NCI-H2227 (cell line): ENCODE measurements at regions not wholly inside any gene's neighbourhood (a gene's known extent, or its start where the extent isn't known, plus 50 kb on each side); places are given as distances from the start of the nearest gene placed in this dataset.

Experiments used
- DNase-seq: peaks from one replicate; lab custom pipeline; 2025; ENCODE audit not compliant: unreplicated experiment; lab: John Stamatoyannopoulos, UW

DNA sequence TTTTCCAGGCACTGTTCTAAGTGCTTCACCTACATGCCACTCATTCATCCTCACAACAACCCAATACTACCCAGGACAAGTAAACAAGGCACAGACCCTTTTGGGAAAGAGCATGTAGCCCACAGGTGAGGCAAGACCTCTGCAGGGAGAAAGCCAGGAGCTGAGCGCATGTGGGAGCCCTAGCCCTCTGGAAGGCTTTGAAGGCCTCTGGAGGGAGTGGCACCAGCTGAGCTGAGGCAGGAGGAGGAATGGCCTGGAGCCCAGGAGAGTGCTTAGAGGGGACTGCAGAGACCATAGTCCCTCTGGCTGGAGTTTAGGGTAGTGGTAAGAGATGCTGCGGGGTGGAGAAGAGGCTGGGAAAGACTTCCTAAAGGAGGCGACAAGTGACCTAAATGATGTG, 516.5 kb downstream of the FUT8 start:
- DNase-seq: no peak

DNA sequence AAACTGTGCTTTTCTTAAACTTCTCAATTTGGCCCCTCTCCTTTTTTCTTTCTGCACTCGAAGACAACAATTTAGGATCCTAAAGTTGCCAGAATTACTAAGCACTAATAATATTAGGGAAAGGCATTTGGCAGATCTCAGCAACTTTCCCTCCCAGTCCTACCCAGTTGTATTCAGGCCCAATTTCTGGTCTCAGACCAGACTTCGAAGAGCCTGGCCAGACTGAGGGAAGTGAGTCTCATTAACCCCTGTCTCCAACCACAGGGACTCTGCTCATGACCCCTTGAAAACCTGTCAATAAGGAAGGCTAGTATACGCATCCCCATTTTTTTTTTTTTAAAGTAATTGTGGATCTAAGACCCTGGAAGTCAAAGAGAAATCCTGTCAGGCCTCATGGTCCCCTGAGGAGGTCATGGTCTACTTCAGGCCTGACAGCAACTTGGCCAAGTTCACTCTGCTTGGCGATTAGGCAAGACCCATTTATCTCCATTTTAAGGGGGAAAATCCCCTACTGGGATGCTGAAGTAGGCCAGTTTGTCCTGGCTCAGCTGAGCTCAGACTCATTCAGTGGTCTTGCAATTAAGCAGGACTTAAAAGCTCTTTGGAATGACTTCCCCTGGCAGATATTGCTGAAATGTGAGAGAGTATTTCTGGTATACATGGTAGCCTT, 521.0 kb downstream of the FUT8 start:
- DNase-seq: no peak

DNA sequence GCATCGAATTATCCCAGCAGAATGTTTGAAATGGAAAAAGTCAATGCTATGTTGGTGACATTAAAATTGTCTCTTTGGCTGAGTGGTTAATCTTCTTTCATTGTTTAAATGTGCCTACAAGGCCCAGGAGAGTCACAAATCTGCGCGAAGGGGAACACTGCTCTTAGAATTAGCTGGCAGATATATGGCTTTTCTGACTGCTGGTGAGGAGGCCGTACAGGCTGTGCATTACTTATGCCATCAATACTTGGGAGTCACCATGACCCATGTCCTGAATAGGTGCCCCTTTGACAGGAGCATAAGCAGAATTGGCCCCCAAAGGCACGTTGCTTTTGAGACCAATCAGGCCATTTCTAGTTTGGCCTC, 521.5 kb downstream of the FUT8 start:
- DNase-seq: no peak

DNA sequence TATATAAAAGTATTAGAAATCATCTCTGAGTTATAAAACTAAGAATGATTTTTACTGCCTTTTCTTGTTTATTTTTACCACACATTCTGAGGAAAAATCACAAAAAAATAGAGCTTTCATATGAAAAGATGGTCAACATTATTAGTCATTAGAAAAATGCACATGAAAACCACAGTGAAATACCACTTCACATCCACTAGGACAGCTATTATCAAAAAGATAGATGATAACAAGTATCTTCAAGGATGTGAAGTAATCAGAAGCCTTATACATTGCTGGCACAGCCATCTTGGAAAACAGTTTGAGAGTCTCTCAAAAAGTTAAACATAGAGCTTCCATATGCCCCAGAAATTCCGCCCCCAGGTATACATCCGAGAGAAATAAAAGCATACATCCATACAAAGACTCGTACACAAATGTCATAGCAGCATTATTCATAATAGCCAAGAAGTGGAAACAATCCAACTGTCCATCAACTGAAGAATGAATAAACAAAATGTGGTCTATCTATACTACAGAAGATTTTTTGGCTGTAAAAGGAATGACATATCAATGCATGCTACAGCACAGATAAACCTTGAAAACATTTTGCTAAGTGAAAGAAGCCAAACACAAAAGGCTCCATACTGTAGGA, 523.9 kb downstream of the FUT8 start:
- DNase-seq: no peak

DNA sequence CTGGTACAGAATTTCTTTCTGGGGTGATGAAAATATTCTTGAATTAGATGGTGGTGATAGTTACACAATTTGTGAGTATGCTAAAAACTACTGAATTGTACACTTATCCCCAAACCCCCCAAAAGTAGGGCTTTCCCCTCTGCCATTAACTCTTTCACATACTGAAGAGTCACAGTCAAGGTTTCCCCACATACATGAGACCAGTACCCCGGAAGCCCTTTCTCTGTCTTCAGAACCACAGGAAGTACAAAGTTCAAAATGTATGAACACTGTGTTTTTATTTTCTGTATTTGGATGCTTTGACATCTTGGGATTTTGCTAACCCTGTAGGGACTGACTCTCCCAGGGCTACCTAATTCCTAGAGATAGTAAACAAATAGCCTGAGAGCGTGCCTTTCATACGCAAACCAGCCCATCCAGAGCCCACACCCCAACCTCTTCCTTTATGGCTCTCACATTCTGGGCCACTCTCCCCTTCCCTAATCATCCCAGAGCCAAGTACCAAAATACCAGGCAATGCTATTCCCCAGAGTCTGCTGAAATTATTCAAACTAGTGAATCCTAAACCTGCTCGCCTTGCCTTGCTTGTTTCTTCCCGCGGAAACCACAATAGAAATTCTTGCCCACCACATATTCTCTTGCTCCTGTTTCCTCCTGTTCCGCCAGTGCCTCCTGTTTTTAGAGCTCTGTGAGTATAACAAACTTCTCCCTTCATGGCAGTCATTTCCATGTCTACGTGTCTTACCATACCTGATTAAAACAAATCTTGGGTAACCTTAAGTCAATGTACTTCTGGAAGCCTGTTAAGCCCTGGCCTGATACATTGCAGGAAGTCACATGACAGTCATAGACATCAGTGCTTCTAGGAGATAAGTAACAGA, 524.8 kb downstream of the FUT8 start:
- DNase-seq: no peak

DNA sequence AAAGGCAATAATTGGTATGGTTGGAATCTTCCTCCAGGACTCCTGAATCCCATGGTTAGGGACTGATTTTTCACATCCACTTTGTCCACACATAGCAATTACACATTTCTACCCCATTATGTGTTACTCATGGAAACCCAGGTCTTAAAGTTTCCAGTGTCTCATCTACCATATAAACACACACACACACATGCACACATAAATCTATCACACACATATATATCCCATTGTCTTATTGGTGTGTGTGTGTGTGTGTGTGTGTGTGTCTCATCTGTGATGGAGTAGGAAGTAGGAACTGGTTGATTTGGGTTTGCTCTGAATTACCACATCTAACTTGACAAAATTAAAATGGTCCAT, 525.4 kb downstream of the FUT8 start:
- DNase-seq: no peak

DNA sequence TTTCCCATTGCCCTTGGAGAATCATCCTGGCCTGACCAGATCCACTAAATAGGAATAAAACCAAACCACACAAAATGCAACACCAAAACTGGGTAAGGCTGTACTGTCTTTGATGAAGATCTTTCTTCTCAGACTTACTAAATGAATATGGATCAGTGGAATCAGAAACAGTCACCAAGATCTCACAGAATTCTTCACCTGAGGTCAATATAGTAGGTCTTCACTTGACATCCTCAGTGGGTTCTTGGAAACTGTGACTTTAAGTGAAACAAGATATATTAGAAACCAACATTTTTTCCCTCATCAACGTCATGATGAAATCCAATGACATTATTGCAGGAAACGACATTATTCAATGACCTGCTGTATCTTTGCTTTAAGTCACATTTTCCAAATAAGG, 526.2 kb downstream of the FUT8 start:
- no peak for DNase-seq

DNA sequence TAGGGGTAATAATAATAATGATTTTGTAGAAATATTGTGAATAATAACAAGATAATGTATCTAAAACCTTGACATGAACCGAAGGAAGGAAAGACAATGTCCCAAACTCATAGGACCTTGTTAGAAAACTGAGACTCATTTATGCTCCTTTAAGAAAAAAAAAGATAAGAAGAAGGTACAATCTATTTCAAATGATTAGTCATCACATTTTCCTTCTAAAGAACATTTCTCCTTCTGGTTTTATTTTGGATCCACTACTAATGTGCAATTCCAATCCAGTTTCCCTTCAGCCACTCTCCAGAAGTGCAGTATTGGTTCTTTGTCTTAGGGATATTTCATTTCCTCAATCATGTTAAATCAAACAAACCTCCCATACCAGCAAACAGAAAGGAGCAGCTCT, 526.7 kb downstream of the FUT8 start:
- no peak for DNase-seq

DNA sequence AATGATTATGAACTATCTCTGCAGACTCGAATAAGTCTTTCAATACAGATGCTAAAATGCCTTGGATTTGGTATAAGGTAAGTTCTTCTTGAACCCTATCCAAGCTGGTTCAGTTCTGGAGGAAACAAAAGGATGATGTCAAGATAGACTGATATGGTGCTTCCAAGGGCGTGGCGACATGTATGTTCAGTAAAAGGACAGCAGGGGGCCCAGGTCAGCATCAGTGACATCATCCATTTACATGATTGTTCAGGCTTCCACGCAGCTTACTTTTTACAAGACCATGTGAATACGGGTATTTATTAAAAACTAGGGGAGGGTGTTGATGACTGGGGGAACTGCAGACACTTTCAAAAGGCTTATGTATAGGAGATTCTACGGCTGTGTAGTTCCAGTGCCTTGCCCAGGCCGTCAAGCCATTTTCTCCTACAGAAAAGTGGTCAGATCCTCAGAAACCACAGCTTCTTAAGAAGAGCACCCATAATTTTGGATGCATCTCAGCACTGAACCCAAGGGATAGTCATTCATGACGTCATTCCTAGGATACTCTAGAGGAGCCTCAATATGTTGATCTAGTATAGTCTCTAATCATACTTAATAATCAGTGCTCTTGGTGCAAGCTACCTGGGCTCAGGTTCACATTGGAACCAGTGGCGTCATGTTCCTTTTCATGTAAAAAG, 527.7 kb downstream of the FUT8 start:
- DNase-seq: peak; percentile 12

DNA sequence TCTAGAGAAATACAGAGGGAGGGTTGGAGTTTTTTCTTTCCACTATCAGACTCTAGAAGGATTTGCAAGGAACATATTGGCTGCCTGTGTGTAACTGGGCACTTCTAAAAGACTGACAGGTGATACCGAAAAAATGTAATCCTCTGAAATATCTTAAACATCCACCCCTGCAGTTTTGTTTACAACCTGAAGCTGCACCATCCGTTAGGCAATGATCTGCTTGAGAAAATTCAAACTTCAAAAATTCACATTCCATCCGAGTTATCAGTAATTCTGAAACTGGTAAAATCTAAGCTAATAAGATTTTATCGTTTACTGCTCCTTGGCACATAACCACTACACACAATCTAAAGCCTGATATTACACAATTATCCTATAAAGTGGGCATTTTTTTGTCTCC, 528.6 kb downstream of the FUT8 start:
- DNase-seq: no peak

DNA sequence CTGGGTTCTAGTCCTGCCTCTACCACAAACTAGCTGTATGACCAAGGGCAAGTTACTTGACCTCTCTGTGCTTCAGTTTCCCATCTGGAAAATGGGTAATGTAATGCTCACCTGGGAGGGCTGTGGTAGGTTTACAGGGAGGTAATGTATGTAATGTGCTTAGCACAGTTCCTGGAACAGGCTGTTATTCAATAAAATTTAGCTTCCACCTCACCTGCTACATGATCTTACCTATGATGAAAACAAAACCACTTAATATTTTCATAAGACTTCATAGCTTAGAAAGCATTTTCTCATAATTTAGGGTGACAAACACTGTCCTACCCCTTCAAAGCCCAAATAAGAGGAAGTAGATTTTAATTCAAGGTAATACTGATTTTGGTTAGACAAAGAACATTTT, 530.6 kb downstream of the FUT8 start:
- no peak for DNase-seq

DNA sequence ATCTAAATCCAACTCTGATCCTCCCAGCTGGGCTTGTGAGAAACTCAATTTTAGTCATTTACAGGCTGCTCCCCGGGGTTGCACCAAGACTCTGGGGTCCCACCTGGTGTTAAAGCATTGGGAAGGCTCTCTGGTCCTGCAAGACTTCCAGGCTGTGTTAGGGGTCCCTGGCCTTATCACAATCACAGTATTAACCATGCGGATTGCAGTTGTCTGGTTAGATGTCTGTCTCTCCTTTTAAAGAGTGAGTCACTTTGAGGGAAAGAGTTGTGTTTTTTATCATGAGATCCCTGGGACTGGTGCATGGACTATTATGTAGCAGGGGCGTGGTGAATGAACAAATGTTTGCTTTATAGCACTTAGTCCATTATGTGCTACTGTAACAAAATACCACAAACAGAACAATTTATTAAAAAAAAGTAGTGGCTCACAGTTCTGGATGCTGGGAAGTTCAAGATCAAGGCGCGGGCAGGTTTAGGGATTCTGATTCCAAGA, 531.4 kb downstream of the FUT8 start:
- no peak for DNase-seq

DNA sequence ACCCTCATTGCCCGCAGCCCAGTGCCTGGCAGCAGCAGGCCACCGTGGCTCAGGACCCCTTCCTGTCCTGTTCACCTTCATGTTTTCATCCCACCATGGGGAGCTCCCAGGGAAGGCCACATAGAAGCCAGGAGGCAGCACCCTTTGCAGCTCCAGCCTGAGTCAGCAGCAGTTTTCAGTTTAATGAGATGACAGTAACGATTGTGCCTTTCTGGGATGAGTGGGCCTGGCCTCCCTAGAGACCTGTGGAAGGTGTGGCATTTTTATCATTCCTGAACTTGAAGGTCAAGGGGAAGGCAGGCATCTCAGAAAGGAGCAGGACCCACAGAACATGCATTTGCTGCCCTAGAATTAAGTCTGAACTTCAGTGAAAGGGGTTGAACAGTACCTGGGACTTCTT, 532.8 kb downstream of the FUT8 start:
- no peak for DNase-seq

DNA sequence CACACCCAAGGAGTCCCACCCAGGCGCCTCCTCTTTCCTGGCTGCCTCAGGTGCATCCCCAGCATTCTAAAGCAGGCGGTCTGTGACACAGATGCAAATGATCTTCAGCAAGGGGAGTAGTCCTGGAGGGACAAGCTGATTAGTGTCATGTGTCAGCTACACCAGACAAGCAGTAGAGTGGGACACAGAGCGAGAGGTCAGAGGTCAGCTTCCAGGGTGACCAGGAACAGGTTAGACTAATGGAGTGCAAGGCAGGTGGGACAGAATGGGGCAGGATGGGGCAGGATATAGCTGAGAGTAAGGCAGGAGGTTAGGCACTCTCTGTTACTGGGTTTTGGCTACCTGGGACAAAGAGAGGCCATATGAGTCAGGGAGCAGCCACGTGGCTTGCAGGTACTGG, 534.0 kb downstream of the FUT8 start:
- DNase-seq: no peak

DNA sequence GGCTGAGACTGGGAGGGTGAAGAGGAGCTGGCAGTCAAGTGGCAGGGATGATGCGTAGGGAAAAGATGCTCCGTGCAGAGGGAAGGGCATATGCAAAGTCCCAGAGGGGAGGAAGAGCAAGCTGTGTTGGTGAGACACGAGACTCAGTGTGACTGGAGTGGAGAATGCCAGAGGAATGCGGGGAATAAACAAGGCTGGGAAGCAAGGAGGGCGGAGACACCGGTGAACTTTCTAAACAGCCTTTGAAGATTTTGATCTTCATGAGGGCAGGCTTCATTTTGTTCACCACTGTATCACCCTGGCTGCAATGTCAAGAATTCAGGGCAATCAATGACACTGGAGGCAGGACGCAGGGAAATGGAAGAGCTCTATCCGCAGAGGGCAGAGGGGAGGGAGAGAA, 535.8 kb downstream of the FUT8 start:
- no peak for DNase-seq

DNA sequence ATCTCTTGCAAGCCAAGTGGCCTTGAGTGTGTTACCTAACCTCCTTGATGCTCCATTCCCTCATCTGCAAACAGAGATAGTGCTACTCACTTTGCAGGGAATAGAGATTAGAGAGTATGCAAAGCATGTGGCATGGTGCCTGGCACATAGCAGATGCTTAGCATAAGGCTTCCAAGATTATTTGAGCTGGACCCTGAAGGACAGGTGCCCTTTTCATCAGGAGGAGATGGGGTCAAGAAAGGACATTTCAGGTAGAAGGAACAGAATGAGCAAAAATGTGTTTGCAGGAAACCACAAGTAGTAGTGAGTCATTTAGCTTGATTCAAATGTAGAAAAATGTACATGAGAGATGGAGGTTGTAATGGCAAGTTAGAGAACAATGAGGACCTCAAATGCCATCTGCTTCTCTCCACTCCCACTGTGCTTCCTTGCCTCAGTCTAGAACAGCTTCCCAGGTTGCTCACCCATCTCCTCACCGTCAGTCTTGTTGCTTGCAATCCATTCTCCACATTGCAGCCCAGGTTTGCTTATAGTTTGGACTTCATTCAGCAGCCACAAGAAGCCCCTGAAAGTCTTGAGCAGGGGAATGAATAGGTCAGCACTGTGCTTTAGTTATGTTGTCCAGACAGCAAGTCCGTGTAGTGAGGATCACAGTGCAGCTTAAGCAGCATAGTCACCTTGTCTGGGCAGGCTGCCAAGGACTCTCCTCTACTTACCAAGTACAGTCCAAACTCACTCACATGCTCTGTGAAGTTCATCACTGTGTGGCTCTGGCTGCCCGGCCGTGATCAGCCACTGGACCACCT, 536.3 kb upstream of the CCDC196 start:
- no peak for DNase-seq

DNA sequence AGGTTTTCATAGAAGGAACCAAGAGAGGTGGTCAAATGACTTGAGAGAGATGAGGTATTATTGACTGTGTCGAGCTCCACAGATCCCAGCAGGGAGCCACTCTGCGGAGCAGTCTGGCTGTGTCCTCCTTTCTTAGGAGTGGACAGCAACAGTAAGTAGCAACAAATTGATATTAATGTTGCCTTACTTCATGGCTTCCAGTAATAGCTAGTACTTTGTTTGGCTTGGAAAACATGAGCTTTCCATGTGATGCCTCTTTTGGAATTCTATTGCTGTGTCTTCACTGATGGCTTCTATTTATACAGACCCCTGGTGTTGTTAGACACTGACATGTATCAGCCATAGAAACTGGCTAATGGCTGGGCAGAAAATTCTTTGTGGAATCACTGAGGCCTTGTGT, 531.2 kb upstream of the CCDC196 start:
- peak; percentile 46 for DNase-seq

DNA sequence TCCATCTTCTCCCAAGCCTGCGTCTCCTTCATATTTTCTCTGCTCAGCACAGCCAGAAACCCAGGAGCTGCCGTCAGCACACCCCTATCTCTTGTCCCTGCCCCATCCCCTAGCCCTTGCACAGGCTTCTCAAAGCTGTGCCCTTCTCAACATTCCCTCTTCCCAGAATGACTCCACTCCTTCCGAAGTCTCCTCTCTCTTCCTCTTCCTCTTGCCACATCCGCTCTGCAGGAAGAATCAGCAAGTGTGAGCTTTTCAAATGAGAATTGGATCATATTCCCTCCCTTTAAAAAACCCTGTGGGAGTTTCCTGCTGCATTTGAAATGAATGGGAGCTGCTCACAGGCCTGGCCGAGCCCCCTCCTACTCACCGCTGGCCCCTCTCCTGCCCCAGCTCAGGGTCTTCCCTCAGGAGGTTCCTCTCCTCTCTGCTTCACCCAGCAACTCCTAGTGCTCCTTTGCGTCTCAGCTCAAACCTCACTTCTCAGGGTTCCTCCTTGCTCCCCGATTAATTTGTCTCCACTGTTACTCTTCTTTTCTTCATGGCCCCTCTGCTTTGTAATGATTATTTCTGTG, 528.5 kb upstream of the CCDC196 start:
- no peak for DNase-seq

DNA sequence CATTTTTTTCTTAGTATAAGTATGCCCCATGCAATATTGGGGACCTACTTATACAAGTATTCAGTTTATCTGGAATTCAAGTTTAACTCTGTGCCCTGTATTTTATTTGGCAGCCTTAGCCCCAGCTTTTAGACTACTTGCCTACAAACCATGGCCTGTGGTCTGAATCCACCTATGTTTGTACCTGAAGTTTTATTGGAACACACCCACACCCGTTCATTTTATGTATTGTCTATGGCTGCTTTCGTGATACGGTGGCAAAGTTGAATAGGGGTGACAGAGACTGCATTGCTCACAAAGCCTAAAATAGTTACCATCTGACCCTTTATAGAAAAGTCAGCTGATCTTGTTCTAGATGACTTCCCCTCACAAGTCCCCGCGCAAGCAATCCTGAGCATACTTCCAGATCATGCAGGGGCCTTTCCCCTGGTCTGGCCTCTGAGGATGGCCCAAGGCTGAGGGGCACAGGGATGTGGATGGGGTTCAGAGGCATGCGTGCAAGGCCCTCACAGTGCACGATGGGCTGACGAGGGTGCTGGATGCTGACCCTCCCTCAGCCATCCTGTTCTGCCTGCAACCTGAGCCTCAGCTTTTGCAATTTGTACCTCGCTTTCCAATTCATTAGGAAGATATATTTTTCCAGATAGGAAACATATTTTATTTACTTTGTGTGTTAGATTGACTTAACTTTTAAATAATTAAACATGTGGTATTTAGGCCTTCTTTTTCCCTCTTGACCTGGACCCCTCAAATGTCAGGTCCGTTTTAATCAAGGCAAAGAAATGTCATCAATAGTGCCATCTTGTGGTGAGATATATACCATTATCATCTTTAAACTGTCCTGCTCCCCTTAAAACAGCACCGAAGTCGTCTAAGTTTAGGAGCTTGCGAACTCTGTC, 527.3 kb upstream of the CCDC196 start:
- peak; percentile 47 for DNase-seq
